Activated T-cell treated with anti-CD3 and anti-CD28 coated beads for 1 hour (primary cell): ENCODE measurements at regions not wholly inside any gene's neighbourhood (a gene's known extent, or its start where the extent isn't known, plus 50 kb on each side); places are given as distances from the start of the nearest gene placed in this dataset.

Experiments used
- DNase-seq: peaks from one replicate; pipeline ENCODE4 v3.0.0-alpha.2; 2020; ENCODE audit warnings: low read depth

GRCh38 chr13:22311734-22312404 is 641.0 kb downstream of the FGF9 start:
- DNase-seq = no peak

GRCh38 chr13:22312405-22312803 is 641.5 kb downstream of the FGF9 start:
- DNase-seq = no peak

GRCh38 chr13:22316494-22317025 is 645.7 kb downstream of the FGF9 start:
- DNase-seq = no peak

DNA sequence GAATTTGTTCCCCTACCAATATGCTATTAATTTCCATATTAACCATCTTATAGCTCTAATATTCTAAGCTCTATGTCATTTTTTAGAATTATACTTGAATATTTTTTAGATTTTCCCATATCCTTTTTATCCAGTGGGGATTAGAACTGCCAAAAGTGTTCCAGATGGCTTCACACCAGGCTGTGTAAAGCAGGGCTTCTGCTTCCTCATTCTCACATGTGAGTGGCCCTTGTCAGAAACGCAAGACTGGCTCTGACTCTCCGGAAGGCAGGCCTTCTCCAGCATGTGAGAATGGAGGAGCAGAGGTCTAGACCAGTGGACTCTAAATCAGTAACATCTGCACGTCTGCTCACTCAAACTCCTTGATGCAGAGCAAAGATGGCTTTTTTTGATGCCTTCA is 650.1 kb downstream of the FGF9 start:
- no peak for DNase-seq

GRCh38 chr13:22325761-22326160 is 654.9 kb downstream of the FGF9 start:
- no peak for DNase-seq

- no peak for DNase-seq
Measured at GRCh38 chr13:22332416-22332815, 661.5 kb downstream of the FGF9 start.

- no peak for DNase-seq
Measured at GRCh38 chr13:22336460-22336859, 665.6 kb downstream of the FGF9 start.

- DNase-seq = no peak
Measured at GRCh38 chr13:22357132-22357531, 686.3 kb downstream of the FGF9 start.

GRCh38 chr13:22369090-22369489 is 698.2 kb downstream of the FGF9 start:
- no peak for DNase-seq

GRCh38 chr13:22369840-22370239 is 699.0 kb downstream of the FGF9 start:
- no peak for DNase-seq

GRCh38 chr13:22372261-22372660 is 701.4 kb downstream of the FGF9 start:
- DNase-seq = no peak

GRCh38 chr13:22375151-22375550 is 704.3 kb downstream of the FGF9 start:
- no peak for DNase-seq

DNA sequence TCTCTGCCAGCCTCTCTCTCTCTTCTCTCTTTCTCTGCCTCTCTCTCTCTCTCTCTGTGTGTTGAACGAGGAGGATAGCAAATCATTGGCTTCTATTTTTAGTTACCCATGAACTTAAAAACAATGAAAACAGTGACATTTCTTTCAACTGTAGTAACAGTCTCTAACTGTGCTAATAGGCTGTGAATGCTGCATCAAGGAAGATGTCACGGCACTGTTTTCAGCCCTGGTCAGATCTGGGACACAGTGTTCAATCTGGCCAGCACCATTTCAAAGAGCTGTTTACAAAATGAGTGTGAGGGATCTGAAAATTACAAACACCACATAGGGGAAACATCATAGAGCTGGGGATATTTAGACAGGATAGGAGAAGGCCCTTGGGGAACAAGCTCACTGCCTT is 717.0 kb downstream of the FGF9 start:
- DNase-seq = no peak

- DNase-seq = no peak
Measured at GRCh38 chr13:22399801-22400420, 729.0 kb downstream of the FGF9 start.

DNA sequence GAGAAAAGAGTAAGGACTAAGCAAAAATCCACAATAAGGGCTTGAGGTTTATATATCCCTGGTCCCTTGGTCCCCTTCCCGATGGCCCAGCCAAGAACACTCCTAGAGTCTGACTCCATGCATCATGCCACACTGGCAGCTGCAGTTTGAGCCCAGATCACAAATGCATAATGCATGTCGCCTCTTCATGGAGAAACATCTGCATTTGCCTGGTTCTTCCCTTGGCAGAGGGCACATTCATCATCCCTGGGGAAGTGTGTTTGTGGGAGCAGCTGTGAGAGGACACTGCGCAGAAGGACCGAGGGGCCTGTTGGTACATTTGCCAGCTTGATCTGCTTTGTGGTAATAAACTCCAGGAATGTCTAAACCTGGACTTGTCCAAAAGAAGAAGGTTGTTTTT is 731.8 kb downstream of the FGF9 start:
- no peak for DNase-seq

DNA sequence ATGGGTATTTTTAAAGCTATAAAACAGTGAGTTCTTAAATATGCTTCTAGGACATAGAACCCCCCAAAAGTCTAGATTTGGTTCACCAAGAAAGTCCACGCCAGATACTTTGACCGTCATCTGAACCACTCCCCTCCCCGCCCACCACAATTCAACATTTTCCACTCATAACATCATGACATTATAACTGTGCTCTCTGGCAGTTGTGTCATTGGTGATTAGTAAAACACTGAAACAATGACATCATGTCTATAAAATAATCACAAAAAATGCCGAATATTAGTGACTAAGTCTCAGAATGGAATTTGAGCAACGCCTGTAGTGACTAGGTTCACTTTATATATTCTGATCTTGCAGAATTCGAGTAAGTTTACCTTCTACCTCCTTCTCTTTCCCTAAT is 732.3 kb downstream of the FGF9 start:
- no peak for DNase-seq

- DNase-seq = no peak
Measured at GRCh38 chr13:22405891-22406290, 735.0 kb downstream of the FGF9 start.

DNA sequence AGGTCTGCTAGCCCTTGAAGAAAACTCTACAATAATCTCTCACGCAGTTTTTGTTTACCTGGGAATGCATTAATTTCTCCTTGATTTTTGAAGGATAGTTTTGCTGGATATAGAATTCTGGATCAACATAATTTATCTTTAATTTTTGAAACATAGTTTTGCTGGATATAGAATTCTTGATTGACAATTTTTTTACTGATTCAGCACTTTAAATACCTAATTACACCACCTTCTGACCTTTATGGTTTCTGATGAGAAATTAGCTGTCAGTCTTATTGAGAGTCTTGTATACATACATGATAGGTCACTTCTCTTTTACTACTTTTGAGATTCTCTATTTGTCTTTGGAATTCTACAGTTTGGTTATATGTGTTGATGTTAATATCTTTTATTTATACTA is 741.6 kb downstream of the FGF9 start:
- DNase-seq = no peak

GRCh38 chr13:22422023-22422422 is 751.1 kb downstream of the FGF9 start:
- DNase-seq = no peak

GRCh38 chr13:22422712-22423111 is 751.8 kb downstream of the FGF9 start:
- DNase-seq = no peak

DNA sequence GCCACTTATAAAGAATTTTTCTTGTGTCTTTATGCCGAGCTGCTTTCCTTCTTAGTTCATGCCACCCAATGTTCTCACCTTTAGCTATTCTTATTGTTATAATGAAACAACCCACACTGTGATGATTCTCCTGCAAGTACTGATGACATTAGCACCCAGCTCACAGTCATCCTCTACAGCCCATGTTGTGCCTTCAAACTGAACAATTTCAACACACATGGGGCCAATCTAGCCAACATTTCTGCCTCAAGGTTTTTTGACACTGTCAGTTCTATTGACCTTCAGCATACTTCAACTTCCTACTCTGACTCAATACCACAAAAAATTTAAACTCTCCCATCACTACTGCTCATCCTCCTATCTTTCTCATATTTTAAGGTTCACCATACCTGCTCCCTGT is 752.4 kb downstream of the FGF9 start:
- DNase-seq = no peak

- no peak for DNase-seq
Measured at GRCh38 chr13:22425087-22425486, 754.2 kb downstream of the FGF9 start.

GRCh38 chr13:22427066-22427465 is 753.7 kb upstream of the SGCG start:
- no peak for DNase-seq

- DNase-seq = no peak
Measured at GRCh38 chr13:22427783-22428182, 753.0 kb upstream of the SGCG start.
